Brain microvascular endothelial cell (primary cell): ENCODE measurements at regions not wholly inside any gene's neighbourhood (a gene's known extent, or its start where the extent isn't known, plus 50 kb on each side); places are given as distances from the start of the nearest gene placed in this dataset.
A peak's percentile ranks its signal among the peaks of the same experiment; 100 is the strongest.

Source experiments
- DNase-seq: peaks from one replicate; pipeline ENCODE4 v3.0.0-alpha.2; 2020
- H3K27ac ChIP-seq: fragments of 250-450 bp; sonication (Bioruptor Pico); 2 replicates; pipeline ENCODE4 v1.5.1; 2020; ENCODE audit warnings: mild to moderate bottlenecking, moderate library complexity
- H3K27me3 ChIP-seq: fragments of 250-450 bp; sonication (Bioruptor Pico); replicated peaks from 2 replicates; pipeline ENCODE4 v1.5.1; 2020; ENCODE audit warnings: mild to moderate bottlenecking
- H3K36me3 ChIP-seq: fragments of 250-450 bp; sonication (Bioruptor Pico); replicated peaks from 2 replicates; pipeline ENCODE4 v1.5.1; 2020; ENCODE audit warnings: mild to moderate bottlenecking
- H3K4me3 ChIP-seq: 2 replicates; pipeline ENCODE4 v1.5.1; 2011; ENCODE audit warnings: low read depth, mild to moderate bottlenecking, control low read depth, low read length, moderate library complexity
- in situ Hi-C: cut with HindIII; loops from 2 replicates; pipeline ENCODE4 v1.10.0; 2017; ENCODE audit warnings: low sequenced_read_pairs, low pct_ligation_motif_present
- TF ChIP-seq, protein P1 (sequence below): IDR thresholded peaks from 2 replicates; pipeline ENCODE4 v1.5.1; 2011; ENCODE audit warnings: low read depth, mild to moderate bottlenecking, moderate library complexity, low read length, control low read depth, inconsistent platforms; ENCODE audit errors: missing control alignments

DNA sequence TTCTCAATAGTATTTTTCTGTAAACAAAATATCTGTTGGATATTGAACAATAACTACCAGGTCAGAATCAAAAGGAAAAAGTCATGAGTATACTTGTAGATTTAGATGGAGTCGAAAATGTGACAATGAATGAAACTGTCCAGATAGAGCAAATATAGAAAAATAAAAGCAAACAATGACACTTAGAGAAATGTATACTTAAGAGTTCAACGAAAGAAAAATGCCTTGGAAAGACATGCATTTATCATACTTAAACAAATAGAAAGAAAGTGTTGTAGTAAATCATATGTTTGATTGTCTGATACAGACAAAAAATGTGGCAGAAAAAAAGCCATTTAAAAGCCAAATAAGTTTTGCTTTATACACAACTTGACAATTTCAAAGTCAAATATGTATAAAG is 571.2 kb upstream of the MGAT4C start:
- no peaks in the 10 kb centered on the region for H3K36me3 ChIP-seq
- no peaks in the 10 kb centered on the region for H3K27me3 ChIP-seq
- no peak overlapping the region for H3K27ac ChIP-seq
- TF ChIP-seq, protein P1, sequence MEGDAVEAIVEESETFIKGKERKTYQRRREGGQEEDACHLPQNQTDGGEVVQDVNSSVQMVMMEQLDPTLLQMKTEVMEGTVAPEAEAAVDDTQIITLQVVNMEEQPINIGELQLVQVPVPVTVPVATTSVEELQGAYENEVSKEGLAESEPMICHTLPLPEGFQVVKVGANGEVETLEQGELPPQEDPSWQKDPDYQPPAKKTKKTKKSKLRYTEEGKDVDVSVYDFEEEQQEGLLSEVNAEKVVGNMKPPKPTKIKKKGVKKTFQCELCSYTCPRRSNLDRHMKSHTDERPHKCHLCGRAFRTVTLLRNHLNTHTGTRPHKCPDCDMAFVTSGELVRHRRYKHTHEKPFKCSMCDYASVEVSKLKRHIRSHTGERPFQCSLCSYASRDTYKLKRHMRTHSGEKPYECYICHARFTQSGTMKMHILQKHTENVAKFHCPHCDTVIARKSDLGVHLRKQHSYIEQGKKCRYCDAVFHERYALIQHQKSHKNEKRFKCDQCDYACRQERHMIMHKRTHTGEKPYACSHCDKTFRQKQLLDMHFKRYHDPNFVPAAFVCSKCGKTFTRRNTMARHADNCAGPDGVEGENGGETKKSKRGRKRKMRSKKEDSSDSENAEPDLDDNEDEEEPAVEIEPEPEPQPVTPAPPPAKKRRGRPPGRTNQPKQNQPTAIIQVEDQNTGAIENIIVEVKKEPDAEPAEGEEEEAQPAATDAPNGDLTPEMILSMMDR = no peak
- H3K4me3 ChIP-seq = no peak overlapping the region
- in situ Hi-C loops = no loop called here
- DNase-seq = no peak

DNA sequence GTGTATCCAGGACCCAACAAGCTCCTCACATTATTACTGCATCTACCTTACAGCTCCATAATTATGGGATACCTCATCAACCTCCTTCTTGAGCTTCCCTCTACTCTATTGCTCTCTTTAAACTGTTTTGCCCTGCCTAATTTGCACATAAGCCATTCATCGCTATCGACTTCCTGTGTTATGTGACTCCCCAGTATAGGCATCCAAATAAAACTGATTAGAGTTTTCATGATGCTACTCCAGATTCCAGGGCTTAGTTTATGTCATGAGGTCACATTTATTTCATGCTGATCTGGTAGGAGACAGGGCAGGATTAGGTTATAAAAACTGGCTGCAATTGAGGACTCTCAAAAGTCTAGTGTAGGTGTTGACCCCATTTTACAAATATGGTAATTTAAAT is 569.9 kb upstream of the MGAT4C start:
- TF ChIP-seq, protein P1 = no peak
- in situ Hi-C loops = no loop called here
- Histone ChIP-seq H3K4me3 (no peak overlapping the region), H3K27ac (no peak overlapping the region), H3K27me3 (no peaks in the 10 kb centered on the region), H3K36me3 (no peaks in the 10 kb centered on the region)
- DNase-seq = peak; percentile 0

DNA sequence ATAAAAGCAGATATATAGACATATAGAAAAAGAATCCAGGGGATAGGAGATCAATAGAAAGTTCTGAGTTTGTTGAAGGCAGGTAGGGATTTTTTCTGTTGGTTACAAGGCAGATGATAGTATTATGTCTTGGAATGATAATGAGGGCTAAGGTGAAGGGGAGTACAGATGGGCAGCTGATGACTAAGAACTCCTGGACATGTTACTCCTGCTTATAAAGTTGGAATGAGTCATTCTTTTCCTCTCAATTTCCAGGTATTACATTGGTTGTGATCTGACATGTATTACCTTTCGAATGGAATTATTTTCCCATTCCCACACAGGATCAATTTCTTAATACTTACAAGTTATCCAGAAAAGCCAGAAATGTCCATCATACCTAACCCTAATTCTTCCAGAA is 545.2 kb upstream of the MGAT4C start:
- Histone ChIP-seq H3K27ac (no peak overlapping the region), H3K27me3 (no peaks in the 10 kb centered on the region), H3K4me3 (no peak overlapping the region), H3K36me3 (no peaks in the 10 kb centered on the region)
- in situ Hi-C loops = no loop called here
- TF ChIP-seq, protein P1 = no peak
- no peak for DNase-seq

DNA sequence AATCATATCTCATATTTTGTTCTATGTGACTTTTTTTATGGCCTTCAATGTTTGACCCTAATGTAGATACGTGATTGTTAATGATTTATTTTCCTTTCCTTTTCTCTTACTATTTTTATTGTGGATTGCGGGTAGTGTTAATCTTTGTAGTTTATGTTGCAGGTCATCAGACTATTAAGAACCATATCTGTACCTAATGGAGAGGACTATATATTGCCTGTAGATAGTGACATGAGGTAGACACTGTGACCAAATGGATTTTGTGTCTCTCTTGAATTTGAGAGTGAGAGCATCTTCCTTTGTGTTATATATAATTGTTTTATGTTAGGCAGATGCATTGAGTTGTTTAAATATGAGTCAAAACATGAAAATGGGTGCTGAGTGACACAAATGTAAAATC is 543.4 kb upstream of the MGAT4C start:
- no peak overlapping the region for H3K4me3 ChIP-seq
- no peaks in the 10 kb centered on the region for H3K36me3 ChIP-seq
- DNase-seq = no peak
- H3K27ac ChIP-seq = no peak overlapping the region
- H3K27me3 ChIP-seq = no peaks in the 10 kb centered on the region
- TF ChIP-seq, protein P1 = no peak
- in situ Hi-C loops = no loop called here

DNA sequence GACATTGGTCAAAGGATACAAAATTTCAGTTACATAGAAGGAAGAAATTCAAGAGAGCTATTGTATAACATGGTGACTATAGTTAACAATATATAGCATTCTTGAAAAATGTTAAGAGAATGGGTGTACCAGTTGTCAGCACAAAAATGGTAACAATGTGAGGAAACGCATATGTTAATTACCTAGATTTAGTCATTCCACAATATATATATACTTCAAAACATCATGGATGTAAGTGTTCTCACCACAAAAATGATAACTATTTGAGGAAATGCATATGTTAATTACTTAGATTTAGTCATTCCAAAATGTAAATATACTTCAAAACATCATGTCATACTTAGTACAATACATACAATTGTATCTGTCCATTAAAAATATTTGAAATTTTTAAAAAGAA is 540.4 kb upstream of the MGAT4C start:
- TF ChIP-seq, protein P1 = no peak
- no peak for DNase-seq
- Histone ChIP-seq H3K27me3 (no peaks in the 10 kb centered on the region), H3K4me3 (no peak overlapping the region), H3K27ac (no peak overlapping the region), H3K36me3 (no peaks in the 10 kb centered on the region)
- in situ Hi-C loops = no loop called here

DNA sequence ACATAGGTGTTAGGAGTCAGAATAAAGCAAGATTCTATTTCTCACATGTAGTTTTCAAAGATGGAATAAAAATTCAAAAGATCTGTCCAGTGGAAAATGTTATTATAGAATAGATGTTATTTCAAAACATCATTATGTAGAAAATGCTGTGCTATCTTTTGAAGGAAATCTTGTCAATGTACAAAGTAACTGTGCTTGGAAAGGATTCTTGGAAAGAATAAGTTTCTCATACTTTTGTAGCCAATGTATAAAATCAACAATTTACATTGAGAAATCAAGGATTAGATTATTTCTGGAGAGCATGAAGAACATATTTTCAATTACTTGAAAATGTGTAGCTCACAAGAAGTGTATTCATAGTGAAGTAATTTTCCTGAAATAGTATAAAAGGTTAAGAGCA is 532.5 kb upstream of the MGAT4C start:
- in situ Hi-C loops = no loop called here

More for the DNA sequence above, 532.5 kb upstream of the MGAT4C start:
- H3K27me3 ChIP-seq = no peaks in the 10 kb centered on the region
- H3K27ac ChIP-seq = no peak overlapping the region
- H3K4me3 ChIP-seq = no peak overlapping the region
- no peaks in the 10 kb centered on the region for H3K36me3 ChIP-seq
- no peak for DNase-seq
- TF ChIP-seq, protein P1 = no peak
